Left ventricle myocardium inferior (tissue), 1 donor: ENCODE measurements at regions not wholly inside any gene's neighbourhood (a gene's known extent, or its start where the extent isn't known, plus 50 kb on each side); places are given as distances from the start of the nearest gene placed in this dataset.
"Not testable (repeated sequence)": the region's sequence is repeated elsewhere in the genome, so short reads cannot be mapped to it uniquely, and the experiment has no call there.

ENCODE experiments used
- DNase-seq: peaks from one replicate; pipeline ENCODE4 v3.0.0-alpha.2; 2020
- H3K27ac ChIP-seq: fragments of 200-600 bp; replicated peaks from 2 replicates; pipeline ENCODE4 v1.8.0; 2021
- H3K27me3 ChIP-seq: fragments of 200-600 bp; 2 replicates; pipeline ENCODE4 v1.8.0; 2021; ENCODE audit warnings: low read depth
- H3K36me3 ChIP-seq: fragments of 200-600 bp; 2 replicates; pipeline ENCODE4 v1.8.0; 2021
- H3K4me1 ChIP-seq: fragments of 200-600 bp; 2 replicates; pipeline ENCODE4 v1.8.0; 2021
- H3K4me3 ChIP-seq: fragments of 200-600 bp; 2 replicates; pipeline ENCODE4 v1.8.0; 2021; ENCODE audit warnings: mild to moderate bottlenecking, moderate library complexity
- H3K9me3 ChIP-seq: fragments of 200-600 bp; replicated peaks from 2 replicates; pipeline ENCODE4 v1.8.0; 2021
- CTCF ChIP-seq: fragments of 200-600 bp; IDR thresholded peaks from 2 replicates; pipeline ENCODE4 v1.8.0; 2021; ENCODE audit warnings: antibody characterized with exemption, mild to moderate bottlenecking, borderline replicate concordance
- intact Hi-C: fragments of 100-400 bp; cut with micrococcal nuclease; formaldehyde crosslinking; loops from one replicate; pipeline ENCODE4 v1.11.0; 2022
- donor health status: DM: no; HTN: yes; CAD: no; lungs with severe emphysema.

GRCh38 chr11:97761175-97761574 lies 1259.6 kb upstream of the CNTN5 start:
- no peak for TF ChIP-seq CTCF
- no peaks in the 10 kb centered on the region for H3K4me1 ChIP-seq
- H3K36me3 ChIP-seq, result no peaks in the 10 kb centered on the region
- no peak overlapping the region for H3K4me3 ChIP-seq
- no peaks in the 10 kb centered on the region for H3K9me3 ChIP-seq
- H3K27me3 ChIP-seq, result no peaks in the 10 kb centered on the region
- no peak overlapping the region for H3K27ac ChIP-seq
- intact Hi-C loops, result no loop called here
- no peak for DNase-seq

DNA sequence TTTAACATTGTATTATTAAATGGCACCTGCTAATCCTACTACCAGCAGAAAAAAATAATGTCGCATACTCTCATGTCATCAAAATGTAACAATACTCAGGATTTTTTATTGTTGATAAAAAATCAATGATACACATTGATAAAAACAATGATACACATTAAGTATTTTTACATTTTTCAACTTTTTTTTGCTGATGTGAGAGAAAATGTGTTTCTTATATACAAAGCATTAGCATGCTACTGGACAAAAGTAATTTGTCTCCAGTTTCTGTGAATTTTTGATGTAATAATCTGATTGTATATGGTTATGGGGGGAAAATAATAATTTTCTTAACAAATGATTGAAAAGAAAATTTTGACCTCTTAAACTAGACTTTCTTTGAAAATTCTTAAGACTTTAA lies 1256.6 kb upstream of the CNTN5 start:
- Histone ChIP-seq H3K27ac (no peak overlapping the region), H3K4me1 (no peaks in the 10 kb centered on the region), H3K9me3 (peaks cover 8% of the 10 kb centered on the region), H3K4me3 (no peak overlapping the region), H3K36me3 (no peaks in the 10 kb centered on the region), H3K27me3 (no peaks in the 10 kb centered on the region)
- DNase-seq, result no peak
- TF ChIP-seq CTCF, result no peak
- intact Hi-C loops, result no loop called here

GRCh38 chr11:97764605-97765004 lies 1256.1 kb upstream of the CNTN5 start:
- no peak for TF ChIP-seq CTCF
- no peak for DNase-seq
- H3K4me3 ChIP-seq, result no peak overlapping the region
- no peaks in the 10 kb centered on the region for H3K4me1 ChIP-seq
- no peaks in the 10 kb centered on the region for H3K27me3 ChIP-seq
- intact Hi-C loops, result no loop called here
- no peak overlapping the region for H3K27ac ChIP-seq
- peaks cover 8% of the 10 kb centered on the region for H3K9me3 ChIP-seq
- no peaks in the 10 kb centered on the region for H3K36me3 ChIP-seq

GRCh38 chr11:97770570-97770969 lies 1250.2 kb upstream of the CNTN5 start:
- Histone ChIP-seq H3K4me1 (peaks cover 10% of the 10 kb centered on the region), H3K4me3 (no peak overlapping the region)
- intact Hi-C loops, result no loop called here

DNA sequence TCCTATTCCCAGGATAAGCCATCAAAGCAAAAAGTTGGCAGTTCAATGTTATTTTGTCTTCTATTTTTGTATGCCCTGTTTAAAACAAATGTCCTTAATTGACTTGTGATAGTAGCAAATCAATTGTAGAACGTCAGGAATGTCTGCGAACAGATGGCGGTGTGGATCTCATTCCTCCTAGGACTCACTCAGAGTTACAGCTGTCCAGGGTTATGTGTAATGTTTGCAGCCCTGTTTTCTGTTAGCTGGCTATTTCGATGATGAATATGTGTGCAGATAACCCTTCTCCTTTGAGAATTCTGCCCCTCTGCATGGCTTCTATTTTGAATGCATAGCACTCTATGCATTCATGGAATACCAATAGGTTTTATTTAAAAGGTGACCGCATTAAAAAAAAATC lies 1248.0 kb upstream of the CNTN5 start:
- Histone ChIP-seq H3K27ac (no peak overlapping the region), H3K27me3 (no peaks in the 10 kb centered on the region), H3K9me3 (peaks cover 8% of the 10 kb centered on the region), H3K4me3 (no peak overlapping the region), H3K36me3 (no peaks in the 10 kb centered on the region), H3K4me1 (peaks cover 10% of the 10 kb centered on the region)
- TF ChIP-seq CTCF, result no peak
- no peak for DNase-seq
- intact Hi-C loops, result no loop called here

More at GRCh38 chr11:97770570-97770969, 1250.2 kb upstream of the CNTN5 start:
- no peak for TF ChIP-seq CTCF
- no peak overlapping the region for H3K27ac ChIP-seq
- no peaks in the 10 kb centered on the region for H3K27me3 ChIP-seq
- no peak for DNase-seq
- no peaks in the 10 kb centered on the region for H3K36me3 ChIP-seq
- peaks cover 8% of the 10 kb centered on the region for H3K9me3 ChIP-seq

GRCh38 chr11:97784388-97784787 lies 1236.4 kb upstream of the CNTN5 start:
- intact Hi-C loops, H3K27ac ChIP-seq, DNase-seq, H3K27me3 ChIP-seq, H3K36me3 ChIP-seq, H3K4me1 ChIP-seq, H3K4me3 ChIP-seq: not testable (repeated sequence)
- H3K9me3 ChIP-seq, result peaks cover 54% of the 10 kb centered on the region
